HG02571 (cell line): ENCODE measurements at regions not wholly inside any gene's neighbourhood (a gene's known extent, or its start where the extent isn't known, plus 50 kb on each side); places are given as distances from the start of the nearest gene placed in this dataset.

ENCODE experiments used
- ATAC-seq: cut with Tn5 transposase; IDR thresholded peaks from one replicate; pipeline ENCODE4 v1.9.1; 2021; ENCODE audit warnings: mild to moderate bottlenecking, moderate library complexity; ENCODE audit not compliant: unreplicated experiment

- ATAC-seq: no peak
These were observed 1993.1 kb upstream of the CELF4 start for GRCh38 chr18:39558658-39559057.

DNA sequence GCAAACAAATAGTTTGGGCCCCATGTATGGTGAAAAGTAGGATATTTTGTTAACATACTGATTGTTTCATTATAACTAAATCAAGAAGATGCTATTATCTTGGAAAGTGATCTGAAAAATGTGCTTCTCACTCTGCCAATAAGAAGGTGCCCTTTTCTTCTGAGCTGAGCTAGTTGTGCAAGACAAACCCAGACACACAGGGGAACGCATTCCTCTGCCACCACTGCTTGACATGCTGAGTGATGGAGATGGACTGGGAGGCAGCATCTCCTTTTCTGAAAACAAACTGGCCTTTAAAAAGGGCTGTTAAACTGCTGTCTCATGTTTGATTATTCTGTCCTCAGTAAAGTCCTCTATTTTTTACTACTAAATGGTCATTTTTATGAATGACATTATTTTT lies 1989.9 kb upstream of the CELF4 start:
- no peak for ATAC-seq

DNA sequence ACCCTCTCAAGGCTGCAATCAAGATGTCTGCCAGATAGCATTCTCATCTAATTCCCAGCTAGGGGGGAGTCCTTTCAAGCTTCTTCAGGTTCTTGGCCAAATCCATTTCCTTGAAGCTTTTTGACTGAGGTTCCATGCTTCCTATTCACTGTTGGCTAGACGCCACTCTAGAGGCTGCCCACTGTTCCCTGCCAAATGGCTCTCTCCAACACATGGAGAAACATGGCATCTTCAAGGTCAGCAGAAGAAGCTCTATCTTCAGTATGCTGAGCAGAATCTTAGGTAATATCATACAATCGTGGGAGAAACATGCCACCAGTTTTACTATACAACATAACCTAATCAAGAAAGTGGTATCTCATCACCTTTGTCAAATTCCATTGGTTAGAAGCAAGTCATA lies 1985.1 kb upstream of the CELF4 start:
- ATAC-seq: no peak

- no peak for ATAC-seq
These were observed 1983.5 kb upstream of the CELF4 start for GRCh38 chr18:39549144-39549543.

GRCh38 chr18:39531659-39532058 lies 1966.1 kb upstream of the CELF4 start:
- ATAC-seq: no peak

- ATAC-seq: no peak
These were observed 1963.8 kb upstream of the CELF4 start for GRCh38 chr18:39529358-39529757.

GRCh38 chr18:39527465-39527864 lies 1961.9 kb upstream of the CELF4 start:
- no peak for ATAC-seq

DNA sequence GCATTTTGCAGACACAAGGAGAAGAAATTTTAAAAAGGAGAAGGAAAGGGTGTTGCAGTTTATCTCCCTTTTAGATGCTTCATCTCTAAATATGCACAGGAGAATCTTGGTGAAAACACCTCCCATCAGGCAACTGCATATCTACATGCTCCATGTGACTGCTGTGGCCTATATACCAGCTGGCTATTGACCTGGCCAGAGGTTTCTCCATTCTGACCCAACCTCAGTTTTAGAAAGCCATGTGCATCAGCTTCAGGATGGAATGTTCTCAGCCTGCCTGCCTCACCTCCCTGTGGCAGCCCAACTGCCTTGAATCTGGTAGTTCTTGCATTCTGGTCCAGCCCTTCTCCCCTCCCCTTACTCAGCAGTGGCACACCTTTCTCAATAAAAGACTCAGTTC lies 1958.8 kb upstream of the CELF4 start:
- ATAC-seq: no peak

GRCh38 chr18:39523281-39523680 lies 1957.7 kb upstream of the CELF4 start:
- ATAC-seq: no peak

- no peak for ATAC-seq
These were observed 1955.6 kb upstream of the CELF4 start for GRCh38 chr18:39521164-39521563.

GRCh38 chr18:39519741-39520140 lies 1954.1 kb upstream of the CELF4 start:
- no peak for ATAC-seq

DNA sequence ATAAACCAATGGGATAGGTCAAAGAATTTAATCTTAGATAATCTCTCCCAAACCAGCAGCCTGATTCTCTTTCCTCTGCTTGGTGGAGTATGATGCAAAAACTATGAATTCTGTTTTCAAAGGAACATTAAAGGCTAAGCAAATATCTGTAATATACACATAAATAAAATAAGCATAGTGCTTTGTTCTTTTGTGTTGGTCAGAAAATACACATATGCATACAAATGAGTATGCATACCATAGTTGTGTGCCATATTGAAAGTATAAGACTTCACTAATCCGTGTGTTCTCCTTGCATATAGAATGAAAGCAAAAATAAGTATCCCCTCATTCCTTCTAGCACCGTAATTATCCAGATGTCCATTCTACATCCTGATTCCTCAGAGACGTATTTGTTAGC lies 1949.7 kb upstream of the CELF4 start:
- no peak for ATAC-seq

DNA sequence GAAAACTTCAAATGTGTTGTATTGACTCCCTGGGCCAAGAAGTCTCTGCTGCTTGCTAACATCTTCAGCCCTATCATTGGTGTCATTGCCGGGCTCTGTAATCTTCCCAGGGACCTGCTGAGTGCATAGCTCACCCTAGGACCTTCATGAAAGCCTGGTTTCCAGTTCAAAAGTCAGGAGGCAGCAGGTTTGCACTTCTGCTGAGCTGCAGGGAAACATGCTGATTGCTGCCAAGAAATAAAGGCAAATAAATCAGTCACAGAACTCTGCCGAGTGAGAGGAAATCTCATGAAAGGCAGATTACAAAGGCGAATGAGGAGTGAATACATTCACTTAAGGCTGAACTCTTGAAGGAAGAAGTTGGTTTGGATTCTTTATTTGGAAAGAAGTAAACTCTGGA lies 1947.6 kb upstream of the CELF4 start:
- ATAC-seq: no peak

DNA sequence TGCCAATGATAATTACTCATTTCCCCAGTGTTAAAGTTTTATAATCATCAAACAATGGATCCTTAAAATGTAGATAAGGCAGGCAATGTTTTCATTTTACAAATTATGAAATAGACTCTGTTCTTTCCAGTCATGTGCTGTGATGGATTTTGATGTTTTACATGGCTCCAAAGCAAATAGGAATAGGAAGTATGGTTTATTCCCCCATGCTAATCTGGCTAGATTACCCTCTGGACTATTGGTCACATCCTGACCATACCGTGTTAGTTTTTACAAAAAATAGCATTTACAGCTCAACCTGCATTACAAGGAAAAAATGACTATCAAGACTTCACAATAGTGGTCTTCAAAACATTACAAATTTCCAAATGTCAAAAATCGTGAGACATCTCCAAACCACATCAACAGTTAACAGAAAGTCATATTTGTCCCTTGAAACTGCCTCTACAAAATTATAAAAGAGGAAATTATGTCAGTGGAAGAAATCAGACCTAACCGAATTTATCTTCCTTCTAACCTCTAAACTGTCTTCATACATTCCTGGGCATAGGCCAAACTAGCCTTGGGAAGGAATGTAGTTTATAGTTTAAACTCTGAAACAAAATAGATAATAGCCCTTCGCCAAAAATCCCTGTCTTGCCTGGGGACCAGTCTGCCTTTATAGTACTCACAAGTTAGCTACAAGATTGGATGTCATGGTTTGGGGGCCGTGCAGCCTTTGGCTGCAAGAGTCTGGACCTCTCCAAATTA lies 1941.2 kb upstream of the CELF4 start:
- ATAC-seq: no peak

GRCh38 chr18:39500306-39500705 lies 1934.7 kb upstream of the CELF4 start:
- ATAC-seq: no peak

- no peak for ATAC-seq
These were observed 1932.2 kb upstream of the CELF4 start for GRCh38 chr18:39497821-39498220.

- no peak for ATAC-seq
These were observed 1931.4 kb upstream of the CELF4 start for GRCh38 chr18:39496986-39497385.

DNA sequence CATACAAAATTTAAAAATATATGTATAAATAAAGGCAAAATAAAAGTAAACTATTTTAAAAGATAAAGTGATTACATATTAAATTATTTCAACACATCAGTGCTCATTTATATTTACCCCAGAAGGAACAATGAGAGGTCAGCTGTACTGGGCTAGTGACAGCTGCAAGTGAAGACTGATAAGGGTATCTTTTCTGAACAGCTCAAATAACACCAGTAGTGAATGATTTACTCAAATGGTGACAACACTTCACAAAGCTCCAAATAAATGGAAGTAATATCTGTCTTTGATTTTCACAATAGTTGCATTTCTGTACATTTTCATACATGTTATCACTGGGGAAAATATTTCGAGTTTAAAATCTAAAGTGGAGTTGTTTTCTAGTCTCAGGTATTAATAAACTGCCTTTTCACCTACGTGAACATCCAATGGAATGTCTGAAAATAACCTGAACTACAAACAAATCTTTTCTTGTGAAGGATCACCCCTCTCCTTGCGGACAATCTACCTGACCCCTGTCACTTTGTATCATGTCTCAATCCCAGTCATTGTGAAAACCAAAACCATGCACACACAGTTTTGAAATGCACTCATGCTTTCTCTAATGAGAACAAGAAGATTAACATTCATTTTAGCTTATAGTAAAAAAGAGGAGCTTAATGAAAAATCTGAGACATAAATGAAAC lies 1928.8 kb upstream of the CELF4 start:
- ATAC-seq: no peak

DNA sequence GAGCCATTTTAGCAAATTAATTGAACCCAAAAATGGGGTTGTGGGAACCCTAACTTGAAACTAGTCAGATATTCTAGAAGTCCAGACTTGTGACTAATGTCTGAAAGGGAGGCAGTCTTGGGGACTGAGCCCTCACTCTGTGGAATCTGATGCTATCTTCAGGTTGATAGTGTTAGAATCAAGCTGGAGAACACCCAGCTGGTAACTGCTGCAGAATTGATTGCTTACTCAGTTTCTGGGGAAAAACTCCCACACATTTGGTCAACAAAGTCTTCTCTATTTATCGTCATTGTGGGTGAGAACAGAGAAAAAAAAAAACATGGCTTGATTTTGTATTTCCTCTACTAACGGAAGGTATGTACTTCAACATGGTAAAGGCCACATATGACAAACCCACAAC lies 1925.8 kb upstream of the CELF4 start:
- ATAC-seq: no peak

DNA sequence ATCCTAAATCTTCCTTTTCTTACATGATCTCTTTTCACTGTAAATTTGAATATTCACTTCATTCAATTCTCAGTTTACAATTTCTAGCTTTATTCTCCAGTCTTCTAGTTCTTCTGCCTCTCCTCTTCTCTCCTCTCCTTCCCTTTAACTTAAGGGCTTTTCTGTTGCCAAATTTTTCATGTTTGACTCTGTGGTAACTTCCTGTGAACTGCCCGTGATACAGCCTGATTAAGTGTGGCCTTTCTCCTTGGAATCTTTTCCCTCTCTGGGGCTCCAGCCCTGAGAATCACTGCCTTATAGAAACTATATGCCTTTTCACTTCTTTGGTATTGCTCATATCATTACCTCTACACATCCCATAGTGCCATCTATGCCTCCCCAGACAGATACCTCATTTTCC lies 1923.8 kb upstream of the CELF4 start:
- ATAC-seq: no peak

DNA sequence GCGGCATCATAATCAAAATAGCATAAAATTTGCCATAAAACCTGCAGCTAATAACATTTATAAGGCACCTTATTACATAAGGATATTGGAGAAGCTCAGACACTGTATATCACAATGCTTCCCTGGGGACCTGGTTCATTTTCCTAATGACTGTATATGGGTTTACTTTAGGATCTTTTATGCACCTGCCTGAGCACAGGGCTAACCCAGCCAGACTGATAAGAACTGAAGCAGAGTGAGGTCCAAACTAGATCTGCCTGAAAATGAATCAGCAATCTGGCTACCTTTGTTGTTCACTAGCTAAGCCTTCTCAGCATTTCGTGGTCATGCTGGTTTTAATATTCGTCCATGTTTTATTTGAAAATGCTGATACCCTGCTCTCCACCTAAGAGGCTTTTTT lies 1922.3 kb upstream of the CELF4 start:
- no peak for ATAC-seq

GRCh38 chr18:39486268-39486667 lies 1920.7 kb upstream of the CELF4 start:
- ATAC-seq: no peak

- no peak for ATAC-seq
These were observed 1920.1 kb upstream of the CELF4 start for GRCh38 chr18:39485696-39486095.
